Osteoblast (primary cell): ENCODE measurements at regions not wholly inside any gene's neighbourhood (a gene's known extent, or its start where the extent isn't known, plus 50 kb on each side); places are given as distances from the start of the nearest gene placed in this dataset. TPM values are rescaled to one million over a fixed set of nuclear protein-coding genes. Genes with fewer than 3 reads are reported as not detected.

ENCODE experiments used
- DNase-seq: peaks from one replicate; pipeline ENCODE4 v3.0.0; 2011; ENCODE audit warnings: low spot score, mixed read lengths; ENCODE audit not compliant: insufficient read length; ENCODE audit errors: missing footprints
- H2AFZ ChIP-seq: 2 replicates; pipeline ENCODE4 v1.6.0; 2011; ENCODE audit warnings: mild to moderate bottlenecking, low read length
- H3K27ac ChIP-seq: 2 replicates; pipeline ENCODE4 v1.5.1; 2011; ENCODE audit warnings: mild to moderate bottlenecking, low read depth, low read length, moderate library complexity
- H3K27me3 ChIP-seq: 2 replicates; pipeline ENCODE4 v1.6.0; 2012; ENCODE audit warnings: mild to moderate bottlenecking, control low read depth, inconsistent platforms, low read length, moderate library complexity; ENCODE audit not compliant: insufficient read depth
- H3K36me3 ChIP-seq: 2 replicates; pipeline ENCODE4 v1.5.1; 2011; ENCODE audit warnings: mild to moderate bottlenecking, low read length, control low read depth, moderate library complexity; ENCODE audit not compliant: insufficient read depth
- H3K4me1 ChIP-seq: 2 replicates; pipeline ENCODE4 v1.5.1; 2011; ENCODE audit warnings: mild to moderate bottlenecking, low read length, control low read depth, moderate library complexity; ENCODE audit not compliant: insufficient read depth
- H3K4me2 ChIP-seq: 2 replicates; pipeline ENCODE4 v1.6.0; 2011; ENCODE audit warnings: mild to moderate bottlenecking, low read length; ENCODE audit not compliant: insufficient read depth
- H3K4me3 ChIP-seq: fragments of 200-600 bp; sonication (generic); 3 replicates; pipeline ENCODE4 v1.5.1; 2012; ENCODE audit warnings: mild to moderate bottlenecking, low read length, inconsistent platforms; ENCODE audit not compliant: insufficient read depth
- H3K79me2 ChIP-seq: 2 replicates; pipeline ENCODE4 v1.6.0; 2012; ENCODE audit warnings: mild to moderate bottlenecking, low read length, control low read depth, inconsistent platforms; ENCODE audit not compliant: insufficient read depth
- H3K9me3 ChIP-seq: 2 replicates; pipeline ENCODE4 v1.5.1; 2011; ENCODE audit warnings: low read depth, low read length, control low read depth
- H4K20me1 ChIP-seq: 2 replicates; pipeline ENCODE4 v1.6.0; 2012; ENCODE audit warnings: mild to moderate bottlenecking, low read length, control low read depth; ENCODE audit not compliant: insufficient read depth
- small RNA-seq: library from RNA; depleted of rRNA; stranded (forward); fragments of <200 nt; gene quantifications from one replicate; pipeline ENCODE3, GENCODE V24; 2012
- TF ChIP-seq, protein P1 (sequence below): IDR thresholded peaks from 2 replicates; pipeline ENCODE4 v1.5.1; 2011; ENCODE audit warnings: mild to moderate bottlenecking, low read depth, low read length, moderate library complexity; ENCODE audit errors: extremely low read depth

DNA sequence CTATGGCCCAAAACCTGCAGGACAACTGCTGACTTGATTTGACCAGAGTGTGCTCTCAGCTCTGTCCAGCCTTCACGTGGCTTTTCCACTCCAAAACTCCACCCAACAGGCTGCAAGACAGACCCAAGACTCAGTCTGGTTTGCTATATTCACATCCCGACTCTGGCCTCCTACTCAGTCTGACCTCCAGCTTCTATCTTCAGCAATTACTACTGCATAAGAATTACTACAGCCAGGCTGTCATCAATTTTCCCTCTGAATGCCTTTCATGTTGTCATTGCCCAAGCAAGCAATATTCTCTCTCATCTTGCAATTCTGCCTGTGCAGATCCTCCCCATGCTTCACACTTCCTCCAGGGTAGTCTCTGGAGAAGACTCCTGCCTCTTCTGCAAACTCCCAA is 53.6 kb upstream of the GYPC start:
- no peaks in the 10 kb centered on the region for H3K27me3 ChIP-seq
- no peaks in the 10 kb centered on the region for H3K79me2 ChIP-seq
- TF ChIP-seq, protein P1, sequence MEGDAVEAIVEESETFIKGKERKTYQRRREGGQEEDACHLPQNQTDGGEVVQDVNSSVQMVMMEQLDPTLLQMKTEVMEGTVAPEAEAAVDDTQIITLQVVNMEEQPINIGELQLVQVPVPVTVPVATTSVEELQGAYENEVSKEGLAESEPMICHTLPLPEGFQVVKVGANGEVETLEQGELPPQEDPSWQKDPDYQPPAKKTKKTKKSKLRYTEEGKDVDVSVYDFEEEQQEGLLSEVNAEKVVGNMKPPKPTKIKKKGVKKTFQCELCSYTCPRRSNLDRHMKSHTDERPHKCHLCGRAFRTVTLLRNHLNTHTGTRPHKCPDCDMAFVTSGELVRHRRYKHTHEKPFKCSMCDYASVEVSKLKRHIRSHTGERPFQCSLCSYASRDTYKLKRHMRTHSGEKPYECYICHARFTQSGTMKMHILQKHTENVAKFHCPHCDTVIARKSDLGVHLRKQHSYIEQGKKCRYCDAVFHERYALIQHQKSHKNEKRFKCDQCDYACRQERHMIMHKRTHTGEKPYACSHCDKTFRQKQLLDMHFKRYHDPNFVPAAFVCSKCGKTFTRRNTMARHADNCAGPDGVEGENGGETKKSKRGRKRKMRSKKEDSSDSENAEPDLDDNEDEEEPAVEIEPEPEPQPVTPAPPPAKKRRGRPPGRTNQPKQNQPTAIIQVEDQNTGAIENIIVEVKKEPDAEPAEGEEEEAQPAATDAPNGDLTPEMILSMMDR = no peak
- H3K4me1 ChIP-seq = no peaks in the 10 kb centered on the region
- no peak overlapping the region for H3K4me3 ChIP-seq
- no peaks in the 10 kb centered on the region for H3K9me3 ChIP-seq
- H4K20me1 ChIP-seq = no peaks in the 10 kb centered on the region
- no peak for DNase-seq
- no peaks in the 10 kb centered on the region for H3K36me3 ChIP-seq
- H2AFZ ChIP-seq = no peak overlapping the region
- H3K4me2 ChIP-seq = no peak overlapping the region
- no peak overlapping the region for H3K27ac ChIP-seq

Small RNA genes in the stretch of these regions (small RNA-seq; reads per million reads assigned to genes)
- gene AC097499.1 (not detected), gene RNU6-259P (not detected)
